IMR-90 (cell line): ENCODE measurements at regions not wholly inside any gene's neighbourhood (a gene's known extent, or its start where the extent isn't known, plus 50 kb on each side); places are given as distances from the start of the nearest gene placed in this dataset.

Source experiments
- BHLHE40 ChIP-seq: fragments of 150-350 bp; IDR thresholded peaks from 2 replicates; pipeline ENCODE4 v1.6.1; 2016; ENCODE audit warnings: mild to moderate bottlenecking, low read depth, low read length
- POLR2A ChIP-seq: IDR thresholded peaks from 2 replicates; pipeline ENCODE4 v1.6.1; 2012; ENCODE audit warnings: mild to moderate bottlenecking, low read depth, low read length
- RAD21 ChIP-seq: IDR thresholded peaks from 2 replicates; pipeline ENCODE4 v1.6.1; 2012; ENCODE audit warnings: low read length, improper control_type of control experiment
- RCOR1 ChIP-seq: IDR thresholded peaks from 2 replicates; pipeline ENCODE4 v1.6.1; 2012; ENCODE audit warnings: mild to moderate bottlenecking, low read length, improper control_type of control experiment; ENCODE audit not compliant: insufficient replicate concordance
- TF ChIP-seq, protein P1 (sequence below): conservative IDR thresholded peaks from 2 replicates; pipeline ENCODE4 v1.5.1; 2012; ENCODE audit warnings: mild to moderate bottlenecking, low read depth, low read length, improper control_type of control experiment
- TF ChIP-seq, protein P2 (sequence below): fragments of 150-350 bp; IDR thresholded peaks from 2 replicates; pipeline ENCODE4 v1.6.1; 2017; ENCODE audit warnings: mild to moderate bottlenecking, antibody characterized with exemption, low read length, low read depth

DNA sequence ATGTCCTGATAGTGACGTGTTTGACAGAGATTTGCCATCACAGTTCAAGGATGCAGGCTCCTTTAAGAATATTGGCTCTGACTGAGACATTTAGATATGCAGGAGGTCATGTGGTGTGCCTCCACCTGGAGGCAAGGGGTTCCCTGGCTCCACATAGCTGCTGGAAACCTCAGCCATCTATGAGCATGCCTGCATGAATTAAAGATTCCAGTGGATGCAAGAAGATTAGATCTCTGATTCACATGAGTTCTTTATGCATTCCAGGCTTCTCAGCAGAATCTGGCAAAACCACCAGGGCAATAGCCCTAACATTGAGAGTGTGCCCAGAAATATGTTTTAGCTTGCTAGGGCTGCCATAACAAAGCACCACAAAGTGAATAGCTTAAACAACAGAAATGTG, 298.5 kb upstream of the AADAT start:
- no peak for TF ChIP-seq POLR2A
- no peak for TF ChIP-seq RAD21
- TF ChIP-seq, protein P1, sequence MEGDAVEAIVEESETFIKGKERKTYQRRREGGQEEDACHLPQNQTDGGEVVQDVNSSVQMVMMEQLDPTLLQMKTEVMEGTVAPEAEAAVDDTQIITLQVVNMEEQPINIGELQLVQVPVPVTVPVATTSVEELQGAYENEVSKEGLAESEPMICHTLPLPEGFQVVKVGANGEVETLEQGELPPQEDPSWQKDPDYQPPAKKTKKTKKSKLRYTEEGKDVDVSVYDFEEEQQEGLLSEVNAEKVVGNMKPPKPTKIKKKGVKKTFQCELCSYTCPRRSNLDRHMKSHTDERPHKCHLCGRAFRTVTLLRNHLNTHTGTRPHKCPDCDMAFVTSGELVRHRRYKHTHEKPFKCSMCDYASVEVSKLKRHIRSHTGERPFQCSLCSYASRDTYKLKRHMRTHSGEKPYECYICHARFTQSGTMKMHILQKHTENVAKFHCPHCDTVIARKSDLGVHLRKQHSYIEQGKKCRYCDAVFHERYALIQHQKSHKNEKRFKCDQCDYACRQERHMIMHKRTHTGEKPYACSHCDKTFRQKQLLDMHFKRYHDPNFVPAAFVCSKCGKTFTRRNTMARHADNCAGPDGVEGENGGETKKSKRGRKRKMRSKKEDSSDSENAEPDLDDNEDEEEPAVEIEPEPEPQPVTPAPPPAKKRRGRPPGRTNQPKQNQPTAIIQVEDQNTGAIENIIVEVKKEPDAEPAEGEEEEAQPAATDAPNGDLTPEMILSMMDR, result no peak
- TF ChIP-seq, protein P2, sequence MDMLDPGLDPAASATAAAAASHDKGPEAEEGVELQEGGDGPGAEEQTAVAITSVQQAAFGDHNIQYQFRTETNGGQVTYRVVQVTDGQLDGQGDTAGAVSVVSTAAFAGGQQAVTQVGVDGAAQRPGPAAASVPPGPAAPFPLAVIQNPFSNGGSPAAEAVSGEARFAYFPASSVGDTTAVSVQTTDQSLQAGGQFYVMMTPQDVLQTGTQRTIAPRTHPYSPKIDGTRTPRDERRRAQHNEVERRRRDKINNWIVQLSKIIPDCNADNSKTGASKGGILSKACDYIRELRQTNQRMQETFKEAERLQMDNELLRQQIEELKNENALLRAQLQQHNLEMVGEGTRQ, result no peak
- TF ChIP-seq RCOR1, result no peak
- TF ChIP-seq BHLHE40, result no peak
